IMR-90 (cell line): ENCODE measurements at regions not wholly inside any gene's neighbourhood (a gene's known extent, or its start where the extent isn't known, plus 50 kb on each side); places are given as distances from the start of the nearest gene placed in this dataset.
A peak's percentile ranks its signal among the peaks of the same experiment; 100 is the strongest.

Source experiments
- ATAC-seq: fragments of 200-7000 bp; cut with Tn5 transposase; 2 replicates; pipeline ENCODE4 v1.9.1; 2020; ENCODE audit warnings: low read depth, mild to moderate bottlenecking, moderate library complexity
- BruUV-seq: library from RNA; stranded (reverse); fragments of 400-500 nt; replicated peaks from 2 replicates; lab custom pipeline; 2021; lab: Mats Ljungman, UMichigan
- CTCF ChIA-PET: fragments of 300-600 bp; formaldehyde crosslinking; extraction: SDS; loops from one replicate; lab custom pipeline; 2021; ENCODE audit warnings: antibody characterized with exemption; lab: Yijun Ruan, JAX
- POLR2A ChIA-PET: fragments of 300-600 bp; sonication (Branson Sonifier 250); formaldehyde crosslinking; loops from one replicate; lab custom pipeline; 2022; ENCODE audit warnings: antibody characterized with exemption; ENCODE audit not compliant: unreplicated experiment; lab: Charles Lee
- DNase-seq: peaks from one replicate; pipeline ENCODE4 v3.0.0; 2013
- H2AFZ ChIP-seq: replicated peaks from 2 replicates; pipeline ENCODE3; 2013; ENCODE audit warnings: low read length, mild to moderate bottlenecking; ENCODE audit not compliant: poor library complexity
- H2AK5ac ChIP-seq: 2 replicates; pipeline ENCODE4 v1.6.1; 2013; ENCODE audit warnings: low read depth, low read length, inconsistent platforms
- H2AK9ac ChIP-seq: replicated peaks from 2 replicates; pipeline ENCODE3; 2013; ENCODE audit warnings: mild to moderate bottlenecking, low read depth, low read length, moderate library complexity; ENCODE audit not compliant: poor library complexity
- H2BK120ac ChIP-seq: 2 replicates; pipeline ENCODE4 v1.6.1; 2013; ENCODE audit warnings: low read depth, low read length, inconsistent platforms
- H2BK15ac ChIP-seq: 3 replicates; pipeline ENCODE4 v1.6.1; 2013; ENCODE audit warnings: low read depth, low read length, inconsistent platforms
- H2BK20ac ChIP-seq: 2 replicates; pipeline ENCODE4 v1.6.1; 2013; ENCODE audit warnings: low read depth, mild to moderate bottlenecking, inconsistent platforms, low read length, moderate library complexity
- H2BK5ac ChIP-seq: 2 replicates; pipeline ENCODE4 v1.6.1; 2013; ENCODE audit warnings: mild to moderate bottlenecking, low read depth, low read length, inconsistent platforms; ENCODE audit not compliant: poor library complexity, severe bottlenecking
- H3K14ac ChIP-seq: replicated peaks from 2 replicates; pipeline ENCODE4 v1.6.1; 2013; ENCODE audit warnings: low read depth, low read length, inconsistent platforms
- H3K18ac ChIP-seq: 2 replicates; pipeline ENCODE4 v1.6.1; 2013; ENCODE audit warnings: low read depth, low read length, control low read depth
- H3K23ac ChIP-seq: 2 replicates; pipeline ENCODE4 v1.6.1; 2013; ENCODE audit warnings: low read depth, low read length, inconsistent platforms
- H3K27ac ChIP-seq: 2 replicates; pipeline ENCODE4 v1.5.1; 2013; ENCODE audit warnings: mild to moderate bottlenecking, control low read depth, low read length; ENCODE audit not compliant: insufficient read depth
- H3K27me3 ChIP-seq: 2 replicates; pipeline ENCODE4 v1.6.1; 2013; ENCODE audit warnings: low read length; ENCODE audit not compliant: control insufficient read depth, insufficient read depth
- H3K36me3 ChIP-seq: 2 replicates; pipeline ENCODE4 v1.6.1; 2013; ENCODE audit warnings: low read length, mixed read lengths; ENCODE audit not compliant: control insufficient read depth, insufficient read depth
- H3K4ac ChIP-seq: 2 replicates; pipeline ENCODE4 v1.6.1; 2013; ENCODE audit warnings: low read depth, low read length, inconsistent platforms
- H3K4me1 ChIP-seq: 2 replicates; pipeline ENCODE4 v1.6.1; 2013; ENCODE audit warnings: low read length, mixed read lengths; ENCODE audit not compliant: control insufficient read depth, insufficient read depth
- H3K4me2 ChIP-seq: 2 replicates; pipeline ENCODE4 v1.6.1; 2013; ENCODE audit warnings: low read depth, mild to moderate bottlenecking, control low read depth, low read length, moderate library complexity
- H3K4me3 ChIP-seq: 2 replicates; pipeline ENCODE4 v1.5.1; 2013; ENCODE audit warnings: low read depth, mild to moderate bottlenecking, control low read depth, low read length, moderate library complexity; ENCODE audit not compliant: insufficient read depth
- H3K56ac ChIP-seq: 2 replicates; pipeline ENCODE4 v1.6.1; 2013; ENCODE audit warnings: low read length, inconsistent platforms; ENCODE audit not compliant: insufficient read depth; ENCODE audit errors: extremely low read depth
- H3K79me1 ChIP-seq, 2 experiments: 2 replicates each; pipeline ENCODE4 v1.6.1; 2013; ENCODE audit warnings: low read length in 2 of 2, inconsistent platforms in 1 of 2, low read depth in 1 of 2
- H3K9ac ChIP-seq: 2 replicates; pipeline ENCODE4 v1.6.1; 2013; ENCODE audit warnings: low read depth, low read length, control low read depth
- H3K9me1 ChIP-seq: 2 replicates; pipeline ENCODE4 v1.6.1; 2013; ENCODE audit warnings: low read length, inconsistent platforms; ENCODE audit not compliant: insufficient read depth
- H3K9me3 ChIP-seq: 2 replicates; pipeline ENCODE4 v1.6.1; 2013; ENCODE audit warnings: low read length; ENCODE audit not compliant: control insufficient read depth, insufficient read depth
- H4K20me1 ChIP-seq: 2 replicates; pipeline ENCODE4 v1.6.1; 2013; ENCODE audit warnings: low read length, inconsistent platforms; ENCODE audit not compliant: insufficient read depth
- H4K5ac ChIP-seq: 2 replicates; pipeline ENCODE4 v1.6.1; 2013; ENCODE audit warnings: mild to moderate bottlenecking, low read depth, low read length, control low read depth
- H4K8ac ChIP-seq, 2 experiments: 2 replicates each; pipeline ENCODE4 v1.6.1; 2013; ENCODE audit warnings: low read depth in 2 of 2, low read length in 2 of 2, control low read depth in 1 of 2, inconsistent platforms in 1 of 2
- H4K91ac ChIP-seq: 2 replicates; pipeline ENCODE4 v1.6.1; 2013; ENCODE audit warnings: low read depth, low read length, inconsistent platforms; ENCODE audit not compliant: insufficient read depth
- BHLHE40 ChIP-seq: fragments of 150-350 bp; IDR thresholded peaks from 2 replicates; pipeline ENCODE4 v1.6.1; 2016; ENCODE audit warnings: mild to moderate bottlenecking, low read depth, low read length
- CEBPB ChIP-seq: IDR thresholded peaks from 2 replicates; pipeline ENCODE4 v1.6.1; 2012; ENCODE audit warnings: low read depth, low read length, improper control_type of control experiment
- CHD1 ChIP-seq: IDR thresholded peaks from 2 replicates; pipeline ENCODE4 v1.6.1; 2012; ENCODE audit warnings: low read depth, low read length, improper control_type of control experiment
- FOS ChIP-seq: fragments of 150-350 bp; IDR thresholded peaks from 2 replicates; pipeline ENCODE4 v1.6.1; 2016; ENCODE audit warnings: low read depth, low read length
- MAFK ChIP-seq: IDR thresholded peaks from 2 replicates; pipeline ENCODE4 v1.6.1; 2012; ENCODE audit warnings: low read depth, low read length, improper control_type of control experiment
- MAZ ChIP-seq: IDR thresholded peaks from 2 replicates; pipeline ENCODE4 v1.6.1; 2012; ENCODE audit warnings: low read depth, mild to moderate bottlenecking, low read length, improper control_type of control experiment, moderate library complexity, borderline replicate concordance
- MXI1 ChIP-seq: IDR thresholded peaks from 2 replicates; pipeline ENCODE4 v1.6.1; 2012; ENCODE audit warnings: low read depth, mild to moderate bottlenecking, low read length, moderate library complexity, borderline replicate concordance
- NFE2L2 ChIP-seq: fragments of 150-350 bp; IDR thresholded peaks from 2 replicates; pipeline ENCODE4 v1.6.1; 2016; ENCODE audit warnings: low read depth, mild to moderate bottlenecking, low read length
- POLR2A ChIP-seq: IDR thresholded peaks from 2 replicates; pipeline ENCODE4 v1.6.1; 2012; ENCODE audit warnings: mild to moderate bottlenecking, low read depth, low read length
- RAD21 ChIP-seq: IDR thresholded peaks from 2 replicates; pipeline ENCODE4 v1.6.1; 2012; ENCODE audit warnings: low read length, improper control_type of control experiment
- RCOR1 ChIP-seq: IDR thresholded peaks from 2 replicates; pipeline ENCODE4 v1.6.1; 2012; ENCODE audit warnings: mild to moderate bottlenecking, low read length, improper control_type of control experiment; ENCODE audit not compliant: insufficient replicate concordance
- RFX5 ChIP-seq: IDR thresholded peaks from 2 replicates; pipeline ENCODE4 v1.8.0; 2012; ENCODE audit warnings: low read depth, mild to moderate bottlenecking, low read length, moderate library complexity
- SMC3 ChIP-seq: fragments of 150-350 bp; IDR thresholded peaks from 2 replicates; pipeline ENCODE4 v1.6.1; 2016; ENCODE audit warnings: low read depth, mild to moderate bottlenecking, antibody characterized with exemption, low read length, moderate library complexity
- WGBS, 2 experiments: methylation state at CpG; one replicate each; pipeline versions ENCODE4 v1.1.5 to v1.1.7; 2013; ENCODE audit warnings: missing lambda C conversion rate in 2 of 2; ENCODE audit not compliant: insufficient read length in 1 of 2; ENCODE audit errors: extremely low coverage in 2 of 2; 5-methylcytosine and 5-hydroxymethylcytosine counted together
- dilution Hi-C: fragments of 300-500 bp; cut with HindIII; formaldehyde crosslinking; loops from one replicate; pipeline ENCODE4 v1.14.3; 2018; ENCODE audit warnings: low sequenced_read_pairs; ENCODE audit not compliant: unreplicated experiment
- in situ Hi-C: fragments of 300-500 bp; cut with MboI; formaldehyde crosslinking; loops from 3 replicates; pipeline ENCODE4 v1.14.3; 2019; ENCODE audit warnings: low sequenced_read_pairs, inconsistent platforms, mixed read lengths
- intact Hi-C: fragments of 100-400 bp; cut with micrococcal nuclease; formaldehyde crosslinking; loops from 2 replicates; pipeline ENCODE4 v1.10.0; 2022
- TF ChIP-seq, protein P1 (sequence below): conservative IDR thresholded peaks from 2 replicates; pipeline ENCODE4 v1.5.1; 2012; ENCODE audit warnings: mild to moderate bottlenecking, low read depth, low read length, improper control_type of control experiment
- TF ChIP-seq, protein P2 (sequence below): fragments of 150-350 bp; IDR thresholded peaks from 2 replicates; pipeline ENCODE4 v1.6.1; 2016; ENCODE audit warnings: low read depth, mild to moderate bottlenecking, low read length, moderate library complexity, borderline replicate concordance

DNA sequence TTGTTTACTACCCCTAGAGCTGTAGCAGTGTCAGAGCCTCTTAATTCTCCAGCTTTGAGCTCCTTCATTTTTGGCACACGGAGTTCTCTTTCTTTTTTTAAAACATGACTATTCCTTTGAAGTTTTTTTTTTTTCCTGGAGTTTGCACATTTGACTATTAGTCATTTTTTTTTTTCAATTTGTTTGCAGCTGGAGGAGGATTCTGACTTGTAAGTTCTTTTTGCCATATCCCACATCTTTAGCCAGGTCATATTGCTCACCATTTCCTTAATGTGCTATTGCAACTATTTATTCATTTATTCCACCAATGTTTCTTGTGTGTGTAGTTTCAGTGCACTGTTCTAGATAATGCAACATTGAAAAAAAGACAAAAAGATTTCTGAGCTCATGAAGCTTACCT is 166.3 kb upstream of the ARHGAP20 start:
- dilution Hi-C loops: no loop called here
- CTCF ChIA-PET: interaction anchor here (0.6 kb wide), 1 partner anchor 30 kb away, joined by 4 read pairs; no protein-coding TSS in a partner anchor
- H4K20me1 ChIP-seq: no peaks in the 10 kb centered on the region

More for the DNA sequence above, 166.3 kb upstream of the ARHGAP20 start:
- TF ChIP-seq, protein P1, sequence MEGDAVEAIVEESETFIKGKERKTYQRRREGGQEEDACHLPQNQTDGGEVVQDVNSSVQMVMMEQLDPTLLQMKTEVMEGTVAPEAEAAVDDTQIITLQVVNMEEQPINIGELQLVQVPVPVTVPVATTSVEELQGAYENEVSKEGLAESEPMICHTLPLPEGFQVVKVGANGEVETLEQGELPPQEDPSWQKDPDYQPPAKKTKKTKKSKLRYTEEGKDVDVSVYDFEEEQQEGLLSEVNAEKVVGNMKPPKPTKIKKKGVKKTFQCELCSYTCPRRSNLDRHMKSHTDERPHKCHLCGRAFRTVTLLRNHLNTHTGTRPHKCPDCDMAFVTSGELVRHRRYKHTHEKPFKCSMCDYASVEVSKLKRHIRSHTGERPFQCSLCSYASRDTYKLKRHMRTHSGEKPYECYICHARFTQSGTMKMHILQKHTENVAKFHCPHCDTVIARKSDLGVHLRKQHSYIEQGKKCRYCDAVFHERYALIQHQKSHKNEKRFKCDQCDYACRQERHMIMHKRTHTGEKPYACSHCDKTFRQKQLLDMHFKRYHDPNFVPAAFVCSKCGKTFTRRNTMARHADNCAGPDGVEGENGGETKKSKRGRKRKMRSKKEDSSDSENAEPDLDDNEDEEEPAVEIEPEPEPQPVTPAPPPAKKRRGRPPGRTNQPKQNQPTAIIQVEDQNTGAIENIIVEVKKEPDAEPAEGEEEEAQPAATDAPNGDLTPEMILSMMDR: no peak
- TF ChIP-seq RFX5: no peak
- TF ChIP-seq POLR2A: no peak
- no peak for TF ChIP-seq FOS
- TF ChIP-seq MAZ: no peak
- TF ChIP-seq BHLHE40: no peak
- TF ChIP-seq CHD1: no peak
- TF ChIP-seq MAFK: no peak
- TF ChIP-seq MXI1: no peak
- TF ChIP-seq SMC3: no peak
- TF ChIP-seq CEBPB: no peak
- no peak for TF ChIP-seq RAD21
- TF ChIP-seq RCOR1: no peak
- TF ChIP-seq NFE2L2: no peak
- TF ChIP-seq, protein P2, sequence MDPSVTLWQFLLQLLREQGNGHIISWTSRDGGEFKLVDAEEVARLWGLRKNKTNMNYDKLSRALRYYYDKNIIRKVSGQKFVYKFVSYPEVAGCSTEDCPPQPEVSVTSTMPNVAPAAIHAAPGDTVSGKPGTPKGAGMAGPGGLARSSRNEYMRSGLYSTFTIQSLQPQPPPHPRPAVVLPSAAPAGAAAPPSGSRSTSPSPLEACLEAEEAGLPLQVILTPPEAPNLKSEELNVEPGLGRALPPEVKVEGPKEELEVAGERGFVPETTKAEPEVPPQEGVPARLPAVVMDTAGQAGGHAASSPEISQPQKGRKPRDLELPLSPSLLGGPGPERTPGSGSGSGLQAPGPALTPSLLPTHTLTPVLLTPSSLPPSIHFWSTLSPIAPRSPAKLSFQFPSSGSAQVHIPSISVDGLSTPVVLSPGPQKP: no peak
- Histone ChIP-seq H3K9me3 (no peaks in the 10 kb centered on the region), H2BK15ac (no peak overlapping the region), H3K56ac (no peak overlapping the region), H2BK120ac (no peak overlapping the region), H3K18ac (no peak overlapping the region), H2AFZ (no peak overlapping the region), H3K27ac (no peak overlapping the region), H2AK5ac (no peak overlapping the region), H3K79me1 (no peaks in the 10 kb centered on the region), H4K8ac (no peak overlapping the region), H2BK20ac (no peak overlapping the region), H2AK9ac (no peak overlapping the region), H3K4me3 (no peak overlapping the region), H4K91ac (no peak overlapping the region), H3K4ac (no peak overlapping the region), H3K27me3 (no peaks in the 10 kb centered on the region), H3K9me1 (no peaks in the 10 kb centered on the region), H3K23ac (no peak overlapping the region), H2BK5ac (no peak overlapping the region), H3K9ac (no peak overlapping the region), H3K36me3 (no peaks in the 10 kb centered on the region), H3K4me1 (no peaks in the 10 kb centered on the region; the same call in 1 of the 2 replicates), H3K4me2 (no peak overlapping the region), H4K5ac (no peak overlapping the region), H3K14ac (no peak overlapping the region)
- POLR2A ChIA-PET: no interaction called here
- intact Hi-C loops: no loop called here
- DNase-seq (peak; percentile 65), ATAC-seq (no peak)
- no CpG with 5 or more reads among the region's 1 CpG for WGBS, 2 experiments
- no TSS peak for BruUV-seq
- in situ Hi-C loops: no loop called here
